ENCODE measurements at regions not wholly inside any gene's neighbourhood (a gene's known extent, or its start where the extent isn't known, plus 50 kb on each side); places are given as distances from the start of the nearest gene placed in this dataset.

DNA sequence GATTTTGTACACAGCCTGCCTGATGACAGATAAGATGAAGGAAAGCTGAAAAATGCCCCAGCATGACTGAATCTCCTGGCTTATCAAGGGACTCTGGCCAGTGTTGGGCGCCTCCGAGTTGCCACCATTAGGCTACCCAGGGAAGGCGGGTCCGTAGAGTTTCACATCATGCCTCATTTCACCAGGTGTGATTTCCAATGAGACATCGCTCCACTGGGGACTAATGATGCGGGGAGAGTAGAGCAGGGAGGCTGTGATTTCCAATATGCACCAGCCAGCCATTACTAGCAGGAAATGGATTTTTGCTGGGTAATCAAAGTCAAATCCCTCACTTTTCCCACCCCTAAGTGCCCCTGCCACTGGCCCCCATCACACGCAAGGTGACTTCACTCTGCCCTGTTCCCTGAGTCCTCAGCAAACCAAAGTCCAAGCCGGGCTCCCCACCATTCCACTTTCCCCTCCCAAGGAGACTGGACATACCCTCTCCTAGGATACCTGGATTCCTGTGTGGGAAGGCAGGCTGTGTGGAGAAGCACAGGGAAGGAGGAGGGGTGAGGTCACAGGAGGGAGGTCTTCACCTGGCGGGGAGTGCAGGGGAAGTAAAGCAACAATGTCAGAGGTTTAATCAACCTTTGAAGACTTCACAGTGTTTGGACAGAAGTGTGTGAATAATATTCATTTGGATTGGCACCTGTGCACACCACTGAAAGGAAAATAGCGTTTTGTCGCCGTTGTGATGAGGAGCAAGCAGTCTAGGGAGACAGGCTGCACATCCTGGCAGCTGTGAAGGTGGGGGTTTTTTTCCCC, 613.3 kb upstream of the CADM1 start:
- TF ChIP-seq, protein P1, sequence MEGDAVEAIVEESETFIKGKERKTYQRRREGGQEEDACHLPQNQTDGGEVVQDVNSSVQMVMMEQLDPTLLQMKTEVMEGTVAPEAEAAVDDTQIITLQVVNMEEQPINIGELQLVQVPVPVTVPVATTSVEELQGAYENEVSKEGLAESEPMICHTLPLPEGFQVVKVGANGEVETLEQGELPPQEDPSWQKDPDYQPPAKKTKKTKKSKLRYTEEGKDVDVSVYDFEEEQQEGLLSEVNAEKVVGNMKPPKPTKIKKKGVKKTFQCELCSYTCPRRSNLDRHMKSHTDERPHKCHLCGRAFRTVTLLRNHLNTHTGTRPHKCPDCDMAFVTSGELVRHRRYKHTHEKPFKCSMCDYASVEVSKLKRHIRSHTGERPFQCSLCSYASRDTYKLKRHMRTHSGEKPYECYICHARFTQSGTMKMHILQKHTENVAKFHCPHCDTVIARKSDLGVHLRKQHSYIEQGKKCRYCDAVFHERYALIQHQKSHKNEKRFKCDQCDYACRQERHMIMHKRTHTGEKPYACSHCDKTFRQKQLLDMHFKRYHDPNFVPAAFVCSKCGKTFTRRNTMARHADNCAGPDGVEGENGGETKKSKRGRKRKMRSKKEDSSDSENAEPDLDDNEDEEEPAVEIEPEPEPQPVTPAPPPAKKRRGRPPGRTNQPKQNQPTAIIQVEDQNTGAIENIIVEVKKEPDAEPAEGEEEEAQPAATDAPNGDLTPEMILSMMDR (IDR thresholded peaks at IDR 0.05): no peak
- no peak for ATAC-seq
- H3K4me1 ChIP-seq: no peaks in the 10 kb centered on the region
- peaks cover 0 to 3% (median 1%) of the 10 kb centered on the region in 3 donors for H3K27me3 ChIP-seq (ENCODE audit: insufficient read depth in 3 of 3, low read length in 2 of 3)
- 89 to 96% (median 92%) methylated on average over 12 of the region's 12 CpGs for WGBS, 3 donors
- H3K9me3 ChIP-seq: no peaks in the 10 kb centered on the region
- no peak overlapping the region for H3K4me3 ChIP-seq
- no peak overlapping the region for H3K27ac ChIP-seq
- intact Hi-C loops (cut with DNase I): no loop called here
- no peak for DNase-seq
- no peaks in the 10 kb centered on the region for H3K36me3 ChIP-seq (ENCODE audit: insufficient read depth in 1 of 2, low read depth in 1 of 2)

DNA sequence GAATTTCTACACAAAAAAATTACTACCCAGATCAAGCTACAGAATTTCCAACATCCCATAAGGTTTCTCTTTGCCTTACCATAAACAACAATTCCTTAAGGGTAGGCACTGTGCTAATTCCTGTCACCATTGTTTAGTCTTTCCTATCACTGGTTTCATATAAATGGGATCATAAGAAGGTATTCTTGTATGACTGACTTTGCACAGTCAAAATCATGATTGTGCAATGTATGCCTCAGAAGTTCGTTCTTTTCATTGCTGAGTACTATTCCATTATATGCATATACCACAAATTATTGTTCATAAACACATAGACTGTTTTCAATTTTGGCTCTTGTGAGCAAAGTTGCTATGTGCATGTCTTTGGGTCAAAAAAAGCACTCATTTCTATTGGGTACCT, 611.6 kb upstream of the CADM1 start:
- Histone ChIP-seq H3K9me3 (no peaks in the 10 kb centered on the region), H3K36me3 (ENCODE audit: insufficient read depth in 1 of 2, low read depth in 1 of 2) (no peaks in the 10 kb centered on the region), H3K4me1 (no peaks in the 10 kb centered on the region), H3K4me3 (no peak overlapping the region), H3K27me3 (ENCODE audit: insufficient read depth in 3 of 3, low read length in 2 of 3) (peaks cover 0 to 3% (median 1%) of the 10 kb centered on the region in 3 donors), H3K27ac (no peak overlapping the region)
- no peak for DNase-seq
- WGBS, 3 donors: 91 to 95% (median 95%) methylated on average over 1 of the region's 1 CpG
- TF ChIP-seq, protein P1 (IDR thresholded peaks at IDR 0.05): no peak
- intact Hi-C loops (cut with DNase I): no loop called here
- no peak for ATAC-seq

DNA sequence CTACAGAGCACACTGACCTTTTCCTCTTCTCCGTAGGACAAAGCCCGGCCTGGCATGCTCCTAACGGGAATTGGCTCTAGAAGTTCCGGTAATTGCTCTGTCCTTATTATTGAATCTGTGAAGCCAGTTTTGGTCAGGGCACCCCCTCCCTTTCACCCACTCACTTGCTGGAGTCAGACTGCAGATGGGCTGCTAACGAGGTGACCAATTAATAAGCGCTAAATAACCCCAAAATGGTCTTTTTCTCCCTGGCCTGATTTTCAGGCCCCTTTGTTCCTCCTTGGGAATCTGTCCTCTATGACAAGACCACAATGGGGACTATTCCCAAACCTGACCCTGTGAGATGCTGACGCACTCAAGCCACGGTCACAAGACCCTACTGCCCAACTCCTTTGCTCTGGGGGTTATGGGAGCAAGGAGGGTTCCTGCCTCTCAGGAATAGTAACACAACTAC, 610.0 kb upstream of the CADM1 start:
- TF ChIP-seq, protein P1 (IDR thresholded peaks at IDR 0.05): no peak
- ATAC-seq (no peak), DNase-seq (no peak)
- H3K4me3 ChIP-seq: no peak overlapping the region
- no peak overlapping the region for H3K27ac ChIP-seq
- intact Hi-C loops (cut with DNase I): no loop called here
- no peaks in the 10 kb centered on the region for H3K4me1 ChIP-seq
- H3K36me3 ChIP-seq (ENCODE audit: insufficient read depth in 1 of 2, low read depth in 1 of 2): no peaks in the 10 kb centered on the region
- 76 to 85% (median 84%) methylated on average over 8 of the region's 8 CpGs for WGBS, 3 donors
- peaks cover 0 to 3% (median 1%) of the 10 kb centered on the region in 3 donors for H3K27me3 ChIP-seq (ENCODE audit: insufficient read depth in 3 of 3, low read length in 2 of 3)
- H3K9me3 ChIP-seq: no peaks in the 10 kb centered on the region

DNA sequence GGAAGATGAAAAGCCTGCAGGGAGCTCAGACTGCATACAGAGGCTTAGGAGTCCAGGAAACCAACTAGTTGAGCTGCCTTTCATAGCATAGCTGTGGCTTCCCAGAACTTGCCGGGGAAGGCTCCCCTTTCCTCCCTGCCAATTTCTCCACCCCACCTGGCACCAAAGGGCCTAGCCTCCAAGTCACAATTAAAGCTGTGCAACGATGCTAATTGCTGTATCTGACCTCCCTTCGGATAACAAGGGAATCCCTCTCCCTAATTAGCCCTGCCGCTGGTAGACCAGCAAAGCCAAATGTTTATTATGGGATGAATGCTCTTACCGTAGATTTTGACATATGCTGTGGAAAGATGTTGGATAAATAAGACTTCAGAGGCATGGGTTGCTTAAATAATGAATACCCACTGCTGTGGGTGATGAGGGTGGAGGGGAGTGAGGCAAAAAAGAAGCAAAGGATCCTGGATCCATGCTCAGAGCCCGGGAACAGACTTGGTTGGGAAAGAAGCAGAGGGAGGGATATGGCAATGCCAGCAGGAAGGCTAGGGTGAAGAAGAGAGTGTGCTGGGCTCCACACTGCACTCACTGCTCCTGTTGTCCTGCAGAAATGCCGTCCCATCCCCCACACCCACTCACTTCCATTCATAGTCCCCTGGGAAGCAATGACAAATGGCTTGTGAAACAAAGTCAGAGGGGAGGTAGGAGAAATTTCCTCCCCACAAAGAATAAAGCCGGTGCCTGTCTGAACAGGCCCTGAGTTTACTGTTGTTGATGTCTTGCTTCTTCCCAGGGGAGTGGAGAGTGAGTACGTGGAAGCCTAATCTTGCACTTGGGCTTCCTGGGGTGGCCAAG, 608.1 kb upstream of the CADM1 start:
- no peaks in the 10 kb centered on the region for H3K36me3 ChIP-seq (ENCODE audit: insufficient read depth in 1 of 2, low read depth in 1 of 2)
- no peak overlapping the region for H3K4me3 ChIP-seq
- no peak for ATAC-seq
- no peaks in the 10 kb centered on the region for H3K9me3 ChIP-seq
- no peaks in the 10 kb centered on the region for H3K4me1 ChIP-seq
- peaks cover 0 to 3% (median 0%) of the 10 kb centered on the region in 3 donors for H3K27me3 ChIP-seq (ENCODE audit: insufficient read depth in 3 of 3, low read length in 2 of 3)
- no peak overlapping the region for H3K27ac ChIP-seq
- TF ChIP-seq, protein P1 (IDR thresholded peaks at IDR 0.05): no peak
- 60 to 62% (median 61%) methylated on average over 9 of the region's 9 CpGs for WGBS, 3 donors
- intact Hi-C loops (cut with DNase I): no loop called here
- no peak for DNase-seq
